Mesenchymal stem cell (in vitro differentiated cells and primary cell): ENCODE measurements at regions not wholly inside any gene's neighbourhood (a gene's known extent, or its start where the extent isn't known, plus 50 kb on each side); places are given as distances from the start of the nearest gene placed in this dataset.

Source experiments
- DNase-seq: peaks from one replicate; pipeline ENCODE4 v3.0.0-alpha.2; 2013
- H2AFZ ChIP-seq: one replicate; pipeline ENCODE4 v1.6.1; 2013; ENCODE audit warnings: low read depth, mild to moderate bottlenecking, control low read depth, inconsistent platforms, low read length, moderate library complexity
- H2AK5ac ChIP-seq: 2 replicates; pipeline ENCODE4 v1.6.1; 2013; ENCODE audit warnings: low read length, moderate library complexity, mild to moderate bottlenecking, inconsistent platforms; ENCODE audit not compliant: severe bottlenecking
- H2BK120ac ChIP-seq: one replicate; pipeline ENCODE4 v1.6.1; 2013; ENCODE audit warnings: low read depth, mild to moderate bottlenecking, inconsistent platforms, low read length, moderate library complexity
- H2BK12ac ChIP-seq, 2 experiments: one replicate each; pipeline ENCODE4 v1.6.1; 2013; ENCODE audit warnings: inconsistent platforms in 2 of 2, low read length in 2 of 2, mild to moderate bottlenecking in 2 of 2, moderate library complexity in 2 of 2, control low read depth in 1 of 2
- H2BK15ac ChIP-seq: one replicate; pipeline ENCODE4 v1.6.1; 2013; ENCODE audit warnings: mild to moderate bottlenecking, low read depth, inconsistent platforms; ENCODE audit not compliant: poor library complexity, severe bottlenecking
- H2BK5ac ChIP-seq: 2 replicates; pipeline ENCODE4 v1.6.1; 2013; ENCODE audit warnings: low read depth, mild to moderate bottlenecking, low read length, control low read depth, inconsistent platforms; ENCODE audit not compliant: poor library complexity, severe bottlenecking
- H3K14ac ChIP-seq, 2 experiments: one replicate each; pipeline ENCODE4 v1.6.1; 2013; ENCODE audit warnings: inconsistent platforms in 2 of 2, low read length in 2 of 2, control low read depth in 1 of 2, mild to moderate bottlenecking in 1 of 2, moderate library complexity in 1 of 2
- H3K18ac ChIP-seq, 2 experiments: one replicate each; pipeline ENCODE4 v1.6.1; 2013; ENCODE audit warnings: inconsistent platforms in 2 of 2, low read length in 2 of 2, control low read depth in 1 of 2, low read depth in 1 of 2, mild to moderate bottlenecking in 1 of 2
- H3K23ac ChIP-seq, 2 experiments: one replicate each; pipeline ENCODE4 v1.6.1; 2013; ENCODE audit warnings: inconsistent platforms in 2 of 2, low read length in 2 of 2, mild to moderate bottlenecking in 2 of 2, moderate library complexity in 2 of 2, control low read depth in 1 of 2
- H3K27ac ChIP-seq: 2 replicates; pipeline ENCODE4 v1.5.1; 2013; ENCODE audit warnings: mild to moderate bottlenecking, moderate library complexity, low read length, control low read depth, inconsistent platforms; ENCODE audit not compliant: poor library complexity, severe bottlenecking
- H3K27me3 ChIP-seq, 2 experiments: 2 replicates each; pipeline versions ENCODE4 v1.6.1 to v1.7.0; 2013; ENCODE audit warnings: low read length in 2 of 2, mild to moderate bottlenecking in 2 of 2, moderate library complexity in 2 of 2, control low read depth in 1 of 2, inconsistent platforms in 1 of 2; ENCODE audit not compliant: control insufficient read depth in 1 of 2, insufficient read depth in 1 of 2
- H3K36me3 ChIP-seq, 2 experiments: 2 replicates each; pipeline versions ENCODE4 v1.6.1 to v1.7.0; 2013; ENCODE audit warnings: low read length in 2 of 2, control low read depth in 1 of 2, inconsistent platforms in 1 of 2, low read depth in 1 of 2, mild to moderate bottlenecking in 1 of 2; ENCODE audit not compliant: insufficient read depth in 2 of 2, control insufficient read depth in 1 of 2
- H3K4ac ChIP-seq, 2 experiments: one replicate each; pipeline ENCODE4 v1.6.1; 2013; ENCODE audit warnings: inconsistent platforms in 2 of 2, low read length in 2 of 2, mild to moderate bottlenecking in 2 of 2, moderate library complexity in 2 of 2, control low read depth in 1 of 2, low read depth in 1 of 2
- H3K4me1 ChIP-seq: 2 replicates; pipeline ENCODE4 v1.6.1; 2013; ENCODE audit warnings: low read depth, low read length, control low read depth; ENCODE audit not compliant: control insufficient read depth, insufficient read depth
- H3K4me2 ChIP-seq: 2 replicates; pipeline ENCODE4 v1.6.1; 2013; ENCODE audit warnings: low read length, mild to moderate bottlenecking, inconsistent platforms; ENCODE audit not compliant: poor library complexity, severe bottlenecking
- H3K4me3 ChIP-seq, 2 experiments: 2 replicates each; pipeline versions ENCODE4 v1.5.1 to v1.7.0; 2013; ENCODE audit warnings: low read length in 2 of 2, mild to moderate bottlenecking in 2 of 2, control low read depth in 1 of 2, low read depth in 1 of 2; ENCODE audit not compliant: insufficient read depth in 1 of 2
- H3K79me1 ChIP-seq: replicated peaks from 2 replicates; pipeline ENCODE4 v1.6.1; 2013; ENCODE audit warnings: mild to moderate bottlenecking, control low read depth, low read length, inconsistent platforms; ENCODE audit not compliant: poor library complexity, severe bottlenecking
- H3K9ac ChIP-seq: 2 replicates; pipeline ENCODE4 v1.7.0; 2013; ENCODE audit warnings: mild to moderate bottlenecking, low read length, moderate library complexity
- H3K9me3 ChIP-seq: 2 replicates; pipeline ENCODE4 v1.7.0; 2013; ENCODE audit warnings: mild to moderate bottlenecking, low read length; ENCODE audit not compliant: control insufficient read depth
- H4K8ac ChIP-seq: one replicate; pipeline ENCODE4 v1.6.1; 2013; ENCODE audit warnings: inconsistent platforms, mild to moderate bottlenecking, low read length, moderate library complexity
- H4K91ac ChIP-seq: one replicate; pipeline ENCODE4 v1.6.1; 2013; ENCODE audit warnings: mild to moderate bottlenecking, low read length, inconsistent platforms
- WGBS: methylation state at CpG from one replicate; pipeline ENCODE4 v1.1.7; 2013; ENCODE audit warnings: mixed read lengths; 5-methylcytosine and 5-hydroxymethylcytosine counted together

- H2BK120ac ChIP-seq = no peak overlapping the region
These were observed 193.8 kb upstream of the BCOR start for GRCh38 chrX:40291553-40291952.

GRCh38 chrX:40290517-40290916 is 192.8 kb upstream of the BCOR start:
- H2BK12ac ChIP-seq = no peak overlapping the region
- no peak for DNase-seq
- no peak overlapping the region for H3K4me2 ChIP-seq
- no peak overlapping the region for H2BK15ac ChIP-seq
- H3K4me1 ChIP-seq = no peaks in the 10 kb centered on the region
- H3K79me1 ChIP-seq = no peaks in the 10 kb centered on the region
- peaks cover 0 to 24% of the 10 kb centered on the region in 2 experiments for H3K27me3 ChIP-seq
- WGBS = 75% methylated on average over 6 of the region's 7 CpGs
- no peak overlapping the region for H4K91ac ChIP-seq
- no peak overlapping the region for H2BK5ac ChIP-seq
- no peak overlapping the region for H3K9ac ChIP-seq
- H3K27ac ChIP-seq = no peak overlapping the region
- H2BK120ac ChIP-seq = no peak overlapping the region
- no peak overlapping the region for H3K23ac ChIP-seq
- no peak overlapping the region for H3K14ac ChIP-seq
- H4K8ac ChIP-seq = no peak overlapping the region
- H2AFZ ChIP-seq = no peak overlapping the region
- H3K9me3 ChIP-seq = peaks cover 28% of the 10 kb centered on the region
- no peak overlapping the region for H3K18ac ChIP-seq
- no peak overlapping the region for H3K4me3 ChIP-seq
- H2AK5ac ChIP-seq = no peak overlapping the region
- H3K4ac ChIP-seq = no peak overlapping the region
- H3K36me3 ChIP-seq = no peaks in the 10 kb centered on the region

More at GRCh38 chrX:40291553-40291952, 193.8 kb upstream of the BCOR start:
- no peak overlapping the region for H3K27ac ChIP-seq
- H3K27me3 ChIP-seq = peaks cover 0 to 32% of the 10 kb centered on the region in 2 experiments
- no peaks in the 10 kb centered on the region for H3K36me3 ChIP-seq
- no peak overlapping the region for H2AFZ ChIP-seq
- H2BK5ac ChIP-seq = no peak overlapping the region
- H3K14ac ChIP-seq = no peak overlapping the region
- H3K4me2 ChIP-seq = no peak overlapping the region
- no peaks in the 10 kb centered on the region for H3K4me1 ChIP-seq
- no peak overlapping the region for H2AK5ac ChIP-seq
- no peak overlapping the region for H2BK12ac ChIP-seq
- no peak for DNase-seq
- no peak overlapping the region for H3K23ac ChIP-seq
- H4K8ac ChIP-seq = no peak overlapping the region
- H2BK15ac ChIP-seq = no peak overlapping the region
- no peak overlapping the region for H3K9ac ChIP-seq
- peak overlapping the region in 1 of 2 experiments; percentile 2 for H3K18ac ChIP-seq
- no peak overlapping the region for H3K4me3 ChIP-seq
- H3K79me1 ChIP-seq = no peaks in the 10 kb centered on the region
- 100% methylated on average over 1 of the region's 2 CpGs for WGBS
- no peak overlapping the region for H4K91ac ChIP-seq
- no peak overlapping the region for H3K4ac ChIP-seq
- H3K9me3 ChIP-seq = peaks cover 25% of the 10 kb centered on the region

- Histone ChIP-seq H3K9me3 (peaks cover 34% of the 10 kb centered on the region), H3K4me2 (no peak overlapping the region), H3K18ac (no peak overlapping the region), H4K8ac (no peak overlapping the region), H3K4ac (no peak overlapping the region), H2BK120ac (no peak overlapping the region), H2AK5ac (no peak overlapping the region), H3K4me1 (peaks cover 2% of the 10 kb centered on the region), H2BK5ac (no peak overlapping the region), H3K79me1 (no peaks in the 10 kb centered on the region), H3K4me3 (no peak overlapping the region), H4K91ac (no peak overlapping the region), H3K14ac (no peak overlapping the region), H2BK15ac (no peak overlapping the region), H3K36me3 (no peaks in the 10 kb centered on the region), H3K27ac (no peak overlapping the region), H3K9ac (no peak overlapping the region), H3K23ac (no peak overlapping the region), H2BK12ac (no peak overlapping the region), H2AFZ (no peak overlapping the region), H3K27me3 (peaks cover 0 to 23% of the 10 kb centered on the region in 2 experiments)
- no peak for DNase-seq
- 94% methylated on average over 2 of the region's 2 CpGs for whole genome bisulfite sequencing
These were observed 188.1 kb upstream of the BCOR start for GRCh38 chrX:40285876-40286275.

- H4K8ac ChIP-seq = no peak overlapping the region
- H2BK5ac ChIP-seq = no peak overlapping the region
- no peak overlapping the region for H3K4ac ChIP-seq
- no peak overlapping the region for H2BK15ac ChIP-seq
- WGBS = 83% methylated on average over 1 of the region's 1 CpG
- no peak overlapping the region for H2BK120ac ChIP-seq
- no peak overlapping the region for H3K14ac ChIP-seq
- no peak overlapping the region for H4K91ac ChIP-seq
- H3K4me1 ChIP-seq = peaks cover 2% of the 10 kb centered on the region
- peaks cover 0 to 19% of the 10 kb centered on the region in 2 experiments for H3K27me3 ChIP-seq
- H2AFZ ChIP-seq = no peak overlapping the region
- peaks cover 24% of the 10 kb centered on the region for H3K9me3 ChIP-seq
- DNase-seq = no peak
- no peak overlapping the region for H3K23ac ChIP-seq
- no peak overlapping the region for H2AK5ac ChIP-seq
- no peak overlapping the region for H3K4me3 ChIP-seq
- H3K27ac ChIP-seq = no peak overlapping the region
- H3K18ac ChIP-seq = no peak overlapping the region
- H3K9ac ChIP-seq = no peak overlapping the region
- H3K79me1 ChIP-seq = no peaks in the 10 kb centered on the region
- no peak overlapping the region for H2BK12ac ChIP-seq
- H3K4me2 ChIP-seq = no peak overlapping the region
- no peaks in the 10 kb centered on the region for H3K36me3 ChIP-seq
These were observed 187.1 kb upstream of the BCOR start for GRCh38 chrX:40284852-40285251.
